GM13977 (cell line): ENCODE measurements at regions not wholly inside any gene's neighbourhood (a gene's known extent, or its start where the extent isn't known, plus 50 kb on each side); places are given as distances from the start of the nearest gene placed in this dataset.

Experiments
- DNase-seq: peaks from one replicate; pipeline ENCODE4 v3.0.0; 2012; ENCODE audit warnings: low spot score
- in situ Hi-C: fragments of 300-500 bp; cut with MboI; formaldehyde crosslinking; loops from one replicate; pipeline ENCODE4 v1.12.0; 2022; ENCODE audit warnings: low sequenced_read_pairs, low pct_unique_long_range_greater_than_20kb, mixed read lengths, inconsistent platforms; ENCODE audit not compliant: unreplicated experiment
- TF ChIP-seq, protein P1 (sequence below): IDR thresholded peaks from 2 replicates; pipeline ENCODE4 v1.5.1; 2012; ENCODE audit warnings: mild to moderate bottlenecking, control low read depth; ENCODE audit not compliant: insufficient read depth; ENCODE audit errors: extremely low read depth, missing control alignments

DNA sequence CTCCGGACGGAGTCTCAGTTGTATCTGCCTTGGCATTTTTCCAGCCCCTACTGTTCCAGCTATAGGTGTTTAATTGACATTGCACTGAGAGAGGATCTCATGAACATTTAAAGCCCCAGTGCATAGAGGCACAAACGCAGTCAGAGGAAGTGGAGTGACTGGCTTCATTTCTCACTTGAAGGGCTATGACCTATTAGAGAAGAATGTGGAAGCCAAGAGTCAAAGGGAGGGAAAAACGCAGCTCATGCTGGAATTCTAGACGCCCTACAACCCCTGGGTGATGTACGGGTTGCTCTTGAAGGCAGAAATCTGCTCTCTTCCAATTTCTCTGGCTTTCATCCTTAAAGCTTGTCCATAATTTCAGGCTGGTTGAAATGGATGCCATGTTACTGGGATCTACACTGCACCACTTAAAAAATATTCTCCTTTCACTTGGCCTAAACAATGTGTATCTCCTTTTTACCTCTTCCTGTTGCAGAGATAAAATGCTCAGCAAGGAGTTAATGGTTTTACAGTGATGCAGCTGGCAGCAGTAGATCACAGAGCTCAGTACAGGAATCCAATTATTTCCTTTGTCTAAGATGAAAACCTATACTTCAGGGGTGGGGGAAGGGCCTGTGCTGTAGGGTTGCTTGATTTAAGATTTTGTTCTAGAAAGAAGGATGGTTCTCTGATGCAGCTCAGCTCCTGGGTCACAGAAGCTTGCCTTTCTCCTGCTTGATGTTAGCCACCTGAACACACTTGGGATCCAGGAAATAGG is 61.8 kb upstream of the MAMDC2 start:
- in situ Hi-C loops, result no loop called here
- no peak for DNase-seq
- TF ChIP-seq, protein P1, sequence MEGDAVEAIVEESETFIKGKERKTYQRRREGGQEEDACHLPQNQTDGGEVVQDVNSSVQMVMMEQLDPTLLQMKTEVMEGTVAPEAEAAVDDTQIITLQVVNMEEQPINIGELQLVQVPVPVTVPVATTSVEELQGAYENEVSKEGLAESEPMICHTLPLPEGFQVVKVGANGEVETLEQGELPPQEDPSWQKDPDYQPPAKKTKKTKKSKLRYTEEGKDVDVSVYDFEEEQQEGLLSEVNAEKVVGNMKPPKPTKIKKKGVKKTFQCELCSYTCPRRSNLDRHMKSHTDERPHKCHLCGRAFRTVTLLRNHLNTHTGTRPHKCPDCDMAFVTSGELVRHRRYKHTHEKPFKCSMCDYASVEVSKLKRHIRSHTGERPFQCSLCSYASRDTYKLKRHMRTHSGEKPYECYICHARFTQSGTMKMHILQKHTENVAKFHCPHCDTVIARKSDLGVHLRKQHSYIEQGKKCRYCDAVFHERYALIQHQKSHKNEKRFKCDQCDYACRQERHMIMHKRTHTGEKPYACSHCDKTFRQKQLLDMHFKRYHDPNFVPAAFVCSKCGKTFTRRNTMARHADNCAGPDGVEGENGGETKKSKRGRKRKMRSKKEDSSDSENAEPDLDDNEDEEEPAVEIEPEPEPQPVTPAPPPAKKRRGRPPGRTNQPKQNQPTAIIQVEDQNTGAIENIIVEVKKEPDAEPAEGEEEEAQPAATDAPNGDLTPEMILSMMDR, result no peak

DNA sequence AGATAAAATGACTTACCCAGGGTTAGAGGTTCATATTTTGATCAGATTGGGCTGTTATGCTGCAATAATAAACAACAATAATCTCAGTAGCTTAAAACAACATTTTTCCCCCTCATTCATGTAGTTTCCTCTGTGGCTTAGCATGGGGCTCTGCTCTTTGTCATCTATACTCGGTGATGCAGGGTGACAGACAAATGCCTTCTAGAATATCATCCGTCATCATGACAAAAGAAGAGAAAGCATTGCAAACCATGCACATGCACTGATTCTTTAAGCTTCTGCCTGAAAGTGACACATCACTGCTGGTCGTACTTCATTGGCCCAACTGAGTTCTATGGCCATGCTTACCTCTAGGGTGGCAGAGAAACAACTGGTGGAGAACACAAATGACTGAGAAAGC is 58.8 kb upstream of the MAMDC2 start:
- in situ Hi-C loops, result no loop called here
- TF ChIP-seq, protein P1, result no peak
- no peak for DNase-seq

DNA sequence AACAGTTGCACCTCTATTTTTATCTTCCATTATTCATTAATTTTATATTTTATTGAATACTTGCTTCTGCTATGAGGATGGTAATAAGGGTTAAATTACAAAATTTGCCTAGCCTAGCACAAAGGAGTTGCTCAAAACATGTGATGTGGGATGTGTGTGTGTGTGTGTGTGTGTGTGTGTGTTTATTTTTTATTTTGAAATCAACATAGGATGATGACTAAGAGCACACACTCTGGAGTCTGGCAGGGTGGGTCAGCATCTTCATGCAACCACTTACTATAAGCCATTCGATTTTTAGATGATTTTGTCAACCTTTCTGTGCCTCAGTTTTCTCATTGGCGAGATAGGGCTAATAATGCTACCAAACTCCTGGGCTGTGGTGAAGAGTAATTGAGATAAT is 57.7 kb upstream of the MAMDC2 start:
- TF ChIP-seq, protein P1, result no peak
- in situ Hi-C loops, result no loop called here
- DNase-seq, result no peak

DNA sequence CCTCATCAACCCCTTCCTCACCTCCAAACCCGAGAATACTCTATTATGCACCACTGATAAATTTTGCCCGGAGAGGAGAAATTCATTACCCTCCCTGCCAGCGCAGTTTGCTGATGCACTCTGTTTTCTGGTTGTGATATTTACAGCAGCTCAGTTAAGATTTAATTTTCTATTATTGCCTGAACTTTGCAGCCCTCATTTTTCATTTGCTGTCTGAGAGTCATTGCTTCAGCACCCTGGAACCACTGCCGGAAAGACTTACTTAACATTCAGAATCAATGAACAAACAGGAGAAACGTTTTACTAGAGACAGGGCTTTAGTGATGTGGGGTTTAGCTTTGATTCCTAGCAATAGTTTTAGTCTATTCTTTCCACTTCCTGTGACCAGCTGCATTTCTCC is 56.7 kb upstream of the MAMDC2 start:
- DNase-seq, result no peak
- TF ChIP-seq, protein P1, result no peak
- in situ Hi-C loops, result no loop called here

DNA sequence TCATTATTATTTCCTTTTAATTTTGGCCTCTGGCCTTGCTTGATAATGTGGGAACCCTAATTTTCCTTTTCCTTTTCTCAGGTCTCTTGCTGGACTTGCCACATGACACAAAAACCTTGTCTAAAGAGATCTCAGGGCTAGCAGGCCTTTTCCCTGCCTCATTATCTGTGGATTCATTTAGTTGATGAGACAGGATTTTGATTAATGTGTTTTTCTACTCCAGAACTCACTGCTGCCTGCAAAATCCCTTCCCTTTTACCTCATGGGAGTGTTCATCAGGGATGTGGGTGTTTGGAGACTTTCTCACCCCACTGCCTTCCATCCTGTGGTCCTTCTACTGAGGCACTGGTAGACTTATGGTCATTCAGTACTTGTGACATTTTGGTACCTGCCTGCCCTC is 56.2 kb upstream of the MAMDC2 start:
- in situ Hi-C loops, result no loop called here
- DNase-seq, result no peak
- TF ChIP-seq, protein P1, result no peak

DNA sequence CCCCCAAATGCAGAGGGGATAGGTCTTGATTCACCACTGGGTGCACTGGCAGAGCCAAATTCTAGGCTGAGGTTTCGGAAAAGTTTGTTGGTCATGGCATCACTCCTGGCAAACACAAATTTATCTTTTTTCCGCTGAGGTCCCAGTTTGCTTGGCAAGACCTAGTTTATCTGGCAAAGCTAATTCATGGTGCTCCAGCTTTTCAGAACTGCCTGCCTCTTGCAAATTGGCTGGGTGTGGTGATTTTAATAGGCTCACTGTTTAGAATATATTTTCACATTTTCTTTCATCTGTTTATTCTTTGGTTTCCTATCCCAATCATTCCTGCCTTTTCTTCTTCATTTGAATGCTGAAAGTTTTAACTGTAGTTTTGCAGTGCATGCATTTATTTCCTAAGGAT is 50.5 kb upstream of the MAMDC2 start:
- in situ Hi-C loops, result no loop called here

More for the DNA sequence above, 50.5 kb upstream of the MAMDC2 start:
- TF ChIP-seq, protein P1, result no peak
- no peak for DNase-seq
